H1 (cell line): ENCODE measurements at regions not wholly inside any gene's neighbourhood (a gene's known extent, or its start where the extent isn't known, plus 50 kb on each side); places are given as distances from the start of the nearest gene placed in this dataset.
A peak's percentile ranks its signal among the peaks of the same experiment; 100 is the strongest.

Experiments
- CTCF ChIA-PET: fragments of 300-600 bp; sonication (Branson Sonifier 250); formaldehyde crosslinking; loops from one replicate; lab custom pipeline; 2021; ENCODE audit not compliant: partially characterized antibody; lab: Charles Lee
- POLR2A ChIA-PET: fragments of 300-600 bp; sonication (Branson Sonifier 250); formaldehyde crosslinking; loops from one replicate; lab custom pipeline; 2021; ENCODE audit warnings: inconsistent platforms; ENCODE audit not compliant: partially characterized antibody; lab: Charles Lee
- DNase-seq, 2 experiments: peaks; one replicate each; pipeline versions ENCODE4 v3.0.0 to v3.0.0-alpha.2; 2010 to 2022; ENCODE audit warnings: low spot score in 2 of 2, low read depth in 1 of 2, mixed read lengths in 1 of 2
- FAIRE-seq: peaks from 2 replicates; lab custom pipeline; 2011; peaks lifted over from hg19 to GRCh38; lab: Jason Lieb, UNC
- H2AFZ ChIP-seq: 2 replicates; pipeline ENCODE4 v1.8.1; 2012; ENCODE audit warnings: low read length, inconsistent platforms
- H2AK5ac ChIP-seq: 2 replicates; pipeline ENCODE4 v1.6.1; 2013; ENCODE audit warnings: low read depth, low read length
- H2BK120ac ChIP-seq: replicated peaks from 2 replicates; pipeline ENCODE3; 2013; ENCODE audit warnings: low read depth, low read length, inconsistent platforms
- H2BK12ac ChIP-seq: 2 replicates; pipeline ENCODE4 v1.6.1; 2013; ENCODE audit warnings: low read depth, low read length
- H2BK15ac ChIP-seq: 2 replicates; pipeline ENCODE4 v1.6.1; 2013; ENCODE audit warnings: low read length
- H2BK20ac ChIP-seq: 2 replicates; pipeline ENCODE4 v1.6.1; 2013; ENCODE audit warnings: low read length
- H2BK5ac ChIP-seq: 2 replicates; pipeline ENCODE4 v1.6.1; 2013; ENCODE audit warnings: low read depth, low read length
- H3K14ac ChIP-seq: 2 replicates; pipeline ENCODE4 v1.6.1; 2013; ENCODE audit warnings: inconsistent platforms; ENCODE audit not compliant: insufficient read length
- H3K18ac ChIP-seq: 2 replicates; pipeline ENCODE4 v1.6.1; 2013; ENCODE audit warnings: low read length; ENCODE audit errors: extremely low read depth
- H3K23ac ChIP-seq: 2 replicates; pipeline ENCODE4 v1.6.1; 2013; ENCODE audit warnings: inconsistent platforms; ENCODE audit not compliant: insufficient read length
- H3K23me2 ChIP-seq: 2 replicates; pipeline ENCODE4 v1.6.1; 2013; ENCODE audit warnings: low read depth, low read length
- H3K27ac ChIP-seq: 2 replicates; pipeline ENCODE4 v1.6.1; 2011; ENCODE audit warnings: low read depth, low read length, inconsistent platforms
- H3K27me3 ChIP-seq, 4 experiments: replicated peaks in 1 of 4; 1 replicate in 1 of 4; 2 replicates in 3 of 4; pipeline versions ENCODE4 v1.6.1 to v1.8.1; 2011 to 2013; ENCODE audit warnings: low read length in 3 of 4, mild to moderate bottlenecking in 3 of 4, inconsistent platforms in 2 of 4, mixed read lengths in 2 of 4, moderate library complexity in 1 of 4; ENCODE audit not compliant: control insufficient read depth in 3 of 4, insufficient read depth in 3 of 4; ENCODE audit errors: extremely low read depth in 1 of 4
- H3K36me3 ChIP-seq, 4 experiments: 2 replicates each; pipeline versions ENCODE4 v1.6.1 to v1.8.1; 2011 to 2013; ENCODE audit warnings: mild to moderate bottlenecking in 4 of 4, low read length in 3 of 4, moderate library complexity in 2 of 4, control low read depth in 1 of 4, inconsistent platforms in 1 of 4; ENCODE audit not compliant: insufficient read depth in 4 of 4, control insufficient read depth in 2 of 4
- H3K4ac ChIP-seq: replicated peaks from 2 replicates; pipeline ENCODE3; 2013; ENCODE audit warnings: low read length, low read depth, mixed read lengths, inconsistent platforms; ENCODE audit not compliant: insufficient read length
- H3K4me1 ChIP-seq, 4 experiments: replicated peaks in 1 of 4; 1 replicate in 1 of 4; 2 replicates in 3 of 4; pipeline versions ENCODE4 v1.6.1 to v1.8.1; 2011 to 2013; ENCODE audit warnings: low read length in 3 of 4, inconsistent platforms in 2 of 4, mixed read lengths in 1 of 4; ENCODE audit not compliant: insufficient read depth in 4 of 4, control insufficient read depth in 3 of 4
- H3K4me2 ChIP-seq, 2 experiments: 2 replicates each; pipeline versions ENCODE4 v1.6.1 to v1.8.1; 2011 to 2013; ENCODE audit warnings: low read depth in 2 of 2, low read length in 2 of 2, control low read depth in 1 of 2, inconsistent platforms in 1 of 2, mild to moderate bottlenecking in 1 of 2; ENCODE audit not compliant: insufficient read depth in 1 of 2
- H3K4me3 ChIP-seq, 4 experiments: fragments of 200-600, 300-600 bp in 1 of 4; sonication (generic), shearing (Covaris generic), sonication (Bioruptor Twin) in 1 of 4; 2 replicates each; pipeline versions ENCODE4 v1.5.1 to v1.8.1; 2011 to 2016; ENCODE audit warnings: low read length in 4 of 4, low read depth in 3 of 4, control low read depth in 2 of 4, inconsistent platforms in 2 of 4, mild to moderate bottlenecking in 2 of 4, mixed read lengths in 1 of 4, moderate library complexity in 1 of 4; ENCODE audit not compliant: insufficient read depth in 2 of 4; ENCODE audit errors: extremely low read depth in 1 of 4
- H3K56ac ChIP-seq: replicated peaks from 2 replicates; pipeline ENCODE3; 2013; ENCODE audit warnings: low read depth, mild to moderate bottlenecking, mixed read lengths, low read length, inconsistent platforms; ENCODE audit not compliant: insufficient read length
- H3K79me1 ChIP-seq: 2 replicates; pipeline ENCODE4 v1.6.1; 2013; ENCODE audit warnings: low read depth, low read length, control low read depth
- H3K79me2 ChIP-seq, 2 experiments: 2 replicates each; pipeline versions ENCODE4 v1.6.1 to v1.8.1; 2012 to 2013; ENCODE audit warnings: low read length in 2 of 2, mild to moderate bottlenecking in 2 of 2, inconsistent platforms in 1 of 2; ENCODE audit not compliant: insufficient read depth in 2 of 2, control insufficient read depth in 1 of 2
- H3K9ac ChIP-seq, 4 experiments: replicated peaks in 1 of 4; 1 replicate in 1 of 4; 2 replicates in 3 of 4; pipeline versions ENCODE4 v1.6.1 to v1.8.1; 2011 to 2013; ENCODE audit warnings: low read depth in 3 of 4, low read length in 3 of 4, control low read depth in 2 of 4, mild to moderate bottlenecking in 2 of 4, moderate library complexity in 2 of 4, inconsistent platforms in 1 of 4; ENCODE audit errors: extremely low read depth in 1 of 4
- H3K9me3 ChIP-seq, 2 experiments: 2 replicates each; pipeline versions ENCODE4 v1.6.1 to v1.8.1; 2012 to 2013; ENCODE audit warnings: mild to moderate bottlenecking in 2 of 2, moderate library complexity in 2 of 2, control low read depth in 1 of 2, inconsistent platforms in 1 of 2, low read depth in 1 of 2, low read length in 1 of 2, mixed read lengths in 1 of 2; ENCODE audit not compliant: insufficient read depth in 2 of 2
- H4K20me1 ChIP-seq, 2 experiments: replicated peaks in 1 of 2; 2 replicates each; pipeline versions ENCODE3 to v1.8.1; 2011 to 2013; ENCODE audit warnings: inconsistent platforms in 2 of 2, low read length in 2 of 2, mild to moderate bottlenecking in 1 of 2; ENCODE audit not compliant: insufficient read depth in 2 of 2, control insufficient read depth in 1 of 2
- H4K5ac ChIP-seq: 2 replicates; pipeline ENCODE4 v1.6.1; 2013; ENCODE audit warnings: low read length, low read depth, mixed read lengths, inconsistent platforms; ENCODE audit not compliant: insufficient read length
- H4K8ac ChIP-seq: 2 replicates; pipeline ENCODE4 v1.8.0; 2013; ENCODE audit warnings: mild to moderate bottlenecking, moderate library complexity, low read length, inconsistent platforms; ENCODE audit not compliant: insufficient read depth; ENCODE audit errors: extremely low read depth
- H4K91ac ChIP-seq: replicated peaks from 2 replicates; pipeline ENCODE3; 2013; ENCODE audit warnings: low read length, mixed read lengths, inconsistent platforms; ENCODE audit not compliant: insufficient read length
- EP300 ChIP-seq, 2 experiments: IDR thresholded peaks; 1 replicate in 1 of 2; 2 replicates in 1 of 2; pipeline ENCODE4 v1.6.1; 2011 to 2012; ENCODE audit warnings: low read depth in 2 of 2, low read length in 2 of 2, mild to moderate bottlenecking in 2 of 2, borderline replicate concordance in 1 of 2, inconsistent platforms in 1 of 2, moderate library complexity in 1 of 2
- EZH2 ChIP-seq: fragments of 200-600 bp; sonication (generic); IDR thresholded peaks from 2 replicates; pipeline ENCODE4 v1.7.1; 2012; ENCODE audit warnings: low read depth, mild to moderate bottlenecking, moderate library complexity, low read length, inconsistent platforms; ENCODE audit not compliant: severe bottlenecking
- HDAC6 ChIP-seq: IDR thresholded peaks from one replicate; pipeline ENCODE4 v1.7.1; 2012; ENCODE audit warnings: low read depth, mild to moderate bottlenecking, inconsistent platforms, low read length, moderate library complexity
- NANOG ChIP-seq: IDR thresholded peaks from 2 replicates; pipeline ENCODE4 v1.6.1; 2011; ENCODE audit warnings: low read length, low read depth, mild to moderate bottlenecking, inconsistent platforms; ENCODE audit not compliant: insufficient read depth, poor library complexity, severe bottlenecking
- RXRA ChIP-seq: IDR thresholded peaks from 2 replicates; pipeline ENCODE4 v1.6.1; 2011; ENCODE audit warnings: low read depth, mild to moderate bottlenecking, low read length, moderate library complexity; ENCODE audit not compliant: insufficient read depth
- TBP ChIP-seq: IDR thresholded peaks from 2 replicates; pipeline ENCODE4 v1.6.1; 2011; ENCODE audit warnings: low read depth, low read length, improper control_type of control experiment
- WGBS, 2 experiments: shearing (Covaris generic) in 1 of 2; methylation state at CpG; one replicate each; pipeline versions ENCODE4 v1.1.6 to v1.1.7; 2013 to 2015; ENCODE audit warnings: low lambda C conversion rate in 2 of 2, mixed read lengths in 2 of 2, inconsistent platforms in 1 of 2, low coverage in 1 of 2, missing lambda C conversion rate in 1 of 2; ENCODE audit not compliant: insufficient replicate concordance in 2 of 2, insufficient coverage in 1 of 2, insufficient read length in 1 of 2; ENCODE audit errors: extremely low coverage in 1 of 2, missing lambda C conversion rate in 1 of 2; 5-methylcytosine and 5-hydroxymethylcytosine counted together

DNA sequence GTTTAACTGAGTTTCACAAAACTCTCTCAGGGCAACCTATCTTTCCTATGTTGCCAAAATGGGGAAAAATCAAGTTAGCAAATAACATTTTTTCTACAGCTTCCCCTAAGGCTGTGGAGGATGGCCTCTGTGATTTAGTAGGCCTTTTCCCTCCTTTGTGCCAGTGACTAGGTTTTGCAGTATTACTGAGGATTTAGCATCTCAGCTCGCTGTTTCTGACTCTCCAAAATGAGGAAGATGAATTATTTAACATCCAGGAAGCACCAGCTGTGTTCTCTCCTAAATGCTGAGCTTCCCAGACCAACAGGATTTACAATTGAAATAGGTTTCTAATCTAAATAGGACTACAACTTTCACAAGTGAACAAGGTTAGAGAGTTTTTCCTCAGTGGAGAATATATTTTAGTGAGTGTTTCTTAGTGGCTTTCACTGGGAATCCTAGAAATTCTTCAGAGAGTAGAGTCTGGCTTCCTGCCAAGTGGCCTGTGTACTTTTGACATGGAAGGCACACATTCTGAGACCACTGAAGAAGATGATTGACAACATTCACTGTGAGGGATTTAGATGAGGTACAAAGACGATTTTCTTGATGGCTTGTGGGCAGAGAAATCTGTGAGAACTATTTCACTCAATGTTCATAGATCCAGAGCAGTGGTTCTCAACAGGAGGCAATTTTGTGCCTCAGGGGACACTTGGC lies 62.4 kb downstream of the PTCHD4 start:
- Histone ChIP-seq H3K36me3 (no peaks in the 10 kb centered on the region), H2BK120ac (no peak overlapping the region), H2BK5ac (no peak overlapping the region), H3K4me3 (no peak overlapping the region), H3K4me2 (no peak overlapping the region; a peak in 1 of 4 replicates), H3K23me2 (no peaks in the 10 kb centered on the region), H3K27me3 (no peaks in the 10 kb centered on the region), H2AK5ac (no peak overlapping the region), H2BK15ac (no peak overlapping the region), H3K9me3 (no peaks in the 10 kb centered on the region), H3K23ac (no peak overlapping the region), H3K56ac (no peak overlapping the region), H2BK12ac (no peak overlapping the region), H3K14ac (no peak overlapping the region), H4K20me1 (no peaks in the 10 kb centered on the region), H4K91ac (no peak overlapping the region), H3K18ac (no peak overlapping the region), H2AFZ (peak overlapping the region; percentile 82; the same call in 1 of the 2 replicates), H4K8ac (no peak overlapping the region), H3K79me1 (no peaks in the 10 kb centered on the region), H3K9ac (no peak overlapping the region), H3K4me1 (peaks cover 0 to 9% (median under 1%) of the 10 kb centered on the region in 4 experiments; a peak in 3 of 7 replicates), H3K79me2 (no peaks in the 10 kb centered on the region), H2BK20ac (no peak overlapping the region), H3K27ac (no peak overlapping the region), H3K4ac (no peak overlapping the region), H4K5ac (no peak overlapping the region)
- ChIA-PET POLR2A (no interaction called here), CTCF (interaction anchor here (1.2 kb wide), 1 partner anchor 47 kb away, joined by 3 read pairs; no protein-coding TSS in a partner anchor)
- no peak for FAIRE-seq
- DNase-seq, result no peak
- WGBS, 2 experiments, result 68% methylated on average over 2 of the region's 2 CpGs; no CpG with 5 or more reads in 1 of the 2 experiments
- TF ChIP-seq TBP (no peak), EZH2 (no peak), HDAC6 (no peak), NANOG (no peak), EP300 (IDR thresholded peaks at IDR 0.05; ENCODE audit: borderline replicate concordance in 1 of 2, low read depth in 2 of 2, low read length in 2 of 2) (no peak), RXRA (no peak)
